ENCODE measurements at regions not wholly inside any gene's neighbourhood (a gene's known extent, or its start where the extent isn't known, plus 50 kb on each side); places are given as distances from the start of the nearest gene placed in this dataset.

GRCh38 chr2:19543663-19544383 is 185.4 kb upstream of the OSR1 start:
- TF ChIP-seq CTCF (conservative IDR thresholded peaks at IDR 0.05; ENCODE audit: low read depth, low read length) (no peak), EZH2 (IDR thresholded peaks at IDR 0.05; ENCODE audit: borderline replicate concordance, low read depth, low read length, poor library complexity, severe bottlenecking) (no peak)
